ENCODE measurements at regions not wholly inside any gene's neighbourhood (a gene's known extent, or its start where the extent isn't known, plus 50 kb on each side); places are given as distances from the start of the nearest gene placed in this dataset.

- TF ChIP-seq GATA2 (IDR thresholded peaks at IDR 0.05; ENCODE audit: low read depth, low read length) (no peak), GATA3 (IDR thresholded peaks at IDR 0.05; ENCODE audit: low read depth, low read length) (no peak)
Measured at GRCh38 chr13:38538422-38538821, 148.5 kb upstream of the FREM2 start.
